ENCODE measurements at regions not wholly inside any gene's neighbourhood (a gene's known extent, or its start where the extent isn't known, plus 50 kb on each side); places are given as distances from the start of the nearest gene placed in this dataset.
A peak's percentile ranks its signal among the peaks of the same experiment; 100 is the strongest.

GRCh38 chr12:98399532-98399931, 115.9 kb upstream of the TMPO start (continued):
- TF ChIP-seq ARID3A (IDR thresholded peaks at IDR 0.05; ENCODE audit: borderline replicate concordance, low read depth, low read length) (no peak), MED1 (CRISPR knock-in tag; IDR thresholded peaks at IDR 0.05; ENCODE audit: borderline replicate concordance) (no peak), MYNN (IDR thresholded peaks at IDR 0.05) (no peak), MYNN (CRISPR knock-in tag; IDR thresholded peaks at IDR 0.05) (no peak), ZNF668 (CRISPR knock-in tag; IDR thresholded peaks at IDR 0.05) (no peak), DIDO1 (tag; IDR thresholded peaks at IDR 0.05; ENCODE audit: low read depth) (no peak), ZBTB17 (CRISPR knock-in tag; IDR thresholded peaks at IDR 0.05) (no peak), HMG20A (CRISPR knock-in tag; conservative IDR thresholded peaks at IDR 0.05) (no peak), ZFP91 (CRISPR knock-in tag; IDR thresholded peaks at IDR 0.05) (no peak), ZFP30 (CRISPR knock-in tag; IDR thresholded peaks at IDR 0.05; ENCODE audit: borderline replicate concordance) (no peak), NR0B1 (IDR thresholded peaks at IDR 0.05; ENCODE audit: partially characterized antibody) (no peak), HDAC8 (tag; IDR thresholded peaks at IDR 0.05) (no peak), ZNF449 (CRISPR knock-in tag; IDR thresholded peaks at IDR 0.05) (no peak), KLF13 (tag; IDR thresholded peaks at IDR 0.05; ENCODE audit: borderline replicate concordance, low read depth) (peak; percentile 30; the same call in 1 of the 2 replicates), KAT8 (IDR thresholded peaks at IDR 0.05; ENCODE audit: low read depth) (no peak), RBM17 (IDR thresholded peaks at IDR 0.05; ENCODE audit: borderline replicate concordance, low read depth, low read length) (no peak), RAD21 (CRISPR knock-in tag; conservative IDR thresholded peaks at IDR 0.05 in 1 of 2, IDR thresholded peaks at IDR 0.05 in 1 of 2) (no peak), FOXA1 (IDR thresholded peaks at IDR 0.05; ENCODE audit: borderline replicate concordance) (no peak), ZNF274 (IDR thresholded peaks at IDR 0.05; ENCODE audit: borderline replicate concordance, low read depth, low read length) (no peak), C11orf30 (IDR thresholded peaks at IDR 0.05; ENCODE audit: low read depth) (peak; percentile 93)

All from K562 (cell line).